ENCODE measurements at regions not wholly inside any gene's neighbourhood (a gene's known extent, or its start where the extent isn't known, plus 50 kb on each side); places are given as distances from the start of the nearest gene placed in this dataset.

DNA sequence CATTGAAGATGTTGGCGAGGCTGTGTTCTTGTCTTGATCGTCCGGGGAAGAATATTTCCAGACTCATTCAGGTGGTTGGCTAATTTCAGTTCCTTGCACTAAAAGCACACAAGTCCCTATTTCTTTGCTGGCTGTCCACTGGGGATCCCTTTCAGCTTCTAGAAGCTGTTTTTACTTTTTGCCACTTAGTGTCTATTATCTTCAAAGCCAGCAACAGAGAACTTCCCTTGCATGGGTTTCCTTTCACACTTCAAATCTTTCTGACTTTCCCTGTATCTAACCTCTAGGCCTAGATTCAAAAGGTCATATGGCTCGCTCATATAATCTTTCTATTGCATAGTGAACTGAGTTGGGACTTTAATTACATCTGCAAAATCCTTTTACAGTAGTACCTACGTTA, 215.3 kb upstream of the PCDH9 start:
- ChIA-PET CTCF (no interaction called here), POLR2A (no interaction called here)
- no peaks in the 10 kb centered on the region for H3K9me2 ChIP-seq
- no peaks in the 10 kb centered on the region for H3K36me3 ChIP-seq (replicated peaks in 1 of 2; ENCODE audit: control insufficient read depth in 1 of 2, insufficient read depth in 2 of 2, low read length in 1 of 2)
- H3K4me3 ChIP-seq (ENCODE audit: low read depth in 2 of 2, low read length in 1 of 2), result no peak overlapping the region
- no peaks in the 10 kb centered on the region for H3K79me2 ChIP-seq (ENCODE audit: insufficient read depth)
- no peak for DNase-seq
- no peaks in the 10 kb centered on the region for H3K27me3 ChIP-seq (ENCODE audit: insufficient read depth)
- 81% methylated on average over 5 of the region's 5 CpGs for WGBS (ENCODE audit: low lambda C conversion rate)
- no peak overlapping the region for H2AFZ ChIP-seq (ENCODE audit: low read depth)
- H3K9ac ChIP-seq, result no peak overlapping the region
- TF ChIP-seq SIN3A (IDR thresholded peaks at IDR 0.05; ENCODE audit: borderline replicate concordance, low read depth, low read length) (no peak), EP300 (IDR thresholded peaks at IDR 0.05; ENCODE audit: borderline replicate concordance in 1 of 2, low read depth in 1 of 2, low read length in 1 of 2) (no peak), FOSL2 (IDR thresholded peaks at IDR 0.05; ENCODE audit: borderline replicate concordance, low read depth) (no peak), TAF1 (IDR thresholded peaks at IDR 0.05; ENCODE audit: borderline replicate concordance, low read depth, low read length) (no peak), TCF12 (IDR thresholded peaks at IDR 0.05) (no peak), RFX5 (IDR thresholded peaks at IDR 0.05; ENCODE audit: low read length) (no peak), EZH2phosphoT487 (IDR thresholded peaks at IDR 0.05; ENCODE audit: borderline replicate concordance, low read depth) (no peak)
- TF ChIP-seq, protein P1, sequence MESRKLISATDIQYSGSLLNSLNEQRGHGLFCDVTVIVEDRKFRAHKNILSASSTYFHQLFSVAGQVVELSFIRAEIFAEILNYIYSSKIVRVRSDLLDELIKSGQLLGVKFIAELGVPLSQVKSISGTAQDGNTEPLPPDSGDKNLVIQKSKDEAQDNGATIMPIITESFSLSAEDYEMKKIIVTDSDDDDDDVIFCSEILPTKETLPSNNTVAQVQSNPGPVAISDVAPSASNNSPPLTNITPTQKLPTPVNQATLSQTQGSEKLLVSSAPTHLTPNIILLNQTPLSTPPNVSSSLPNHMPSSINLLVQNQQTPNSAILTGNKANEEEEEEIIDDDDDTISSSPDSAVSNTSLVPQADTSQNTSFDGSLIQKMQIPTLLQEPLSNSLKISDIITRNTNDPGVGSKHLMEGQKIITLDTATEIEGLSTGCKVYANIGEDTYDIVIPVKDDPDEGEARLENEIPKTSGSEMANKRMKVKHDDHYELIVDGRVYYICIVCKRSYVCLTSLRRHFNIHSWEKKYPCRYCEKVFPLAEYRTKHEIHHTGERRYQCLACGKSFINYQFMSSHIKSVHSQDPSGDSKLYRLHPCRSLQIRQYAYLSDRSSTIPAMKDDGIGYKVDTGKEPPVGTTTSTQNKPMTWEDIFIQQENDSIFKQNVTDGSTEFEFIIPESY (IDR thresholded peaks at IDR 0.05; ENCODE audit: borderline replicate concordance, low read depth), result no peak
- no peak overlapping the region for H3K4me2 ChIP-seq
- no peaks in the 10 kb centered on the region for H3F3A ChIP-seq (replicated peaks; ENCODE audit: insufficient read depth)
- no peaks in the 10 kb centered on the region for H3K9me3 ChIP-seq
- no peak overlapping the region for H3K27ac ChIP-seq (ENCODE audit: low read depth in 2 of 2, low read length in 1 of 2)
- H3K4me1 ChIP-seq (ENCODE audit: control insufficient read depth in 1 of 2, insufficient read depth in 2 of 2, low read depth in 1 of 2, low read length in 1 of 2), result no peaks in the 10 kb centered on the region
- no peaks in the 10 kb centered on the region for H4K20me1 ChIP-seq (ENCODE audit: insufficient read depth)

DNA sequence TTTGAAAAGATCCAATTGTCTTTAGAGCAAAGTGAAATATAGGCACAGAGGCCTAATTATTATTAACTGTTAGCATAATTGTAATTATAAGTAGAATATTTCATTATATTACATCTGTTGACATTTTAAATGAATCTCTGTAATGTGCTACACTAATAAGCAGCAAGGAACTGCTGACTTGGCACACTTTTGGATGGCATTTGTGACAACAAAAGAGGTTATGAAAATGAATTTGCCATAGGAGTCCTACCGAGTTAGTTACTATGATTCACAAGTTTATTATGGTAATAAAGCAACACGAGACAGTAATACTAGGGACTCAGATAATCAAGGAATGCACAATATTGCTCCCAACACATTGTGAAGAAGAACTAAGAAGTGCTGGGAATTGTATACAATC, 213.8 kb upstream of the PCDH9 start:
- Histone ChIP-seq H3K27ac (ENCODE audit: low read depth in 2 of 2, low read length in 1 of 2) (no peak overlapping the region), H3K79me2 (ENCODE audit: insufficient read depth) (no peaks in the 10 kb centered on the region), H2AFZ (ENCODE audit: low read depth) (no peak overlapping the region), H3K4me1 (ENCODE audit: control insufficient read depth in 1 of 2, insufficient read depth in 2 of 2, low read depth in 1 of 2, low read length in 1 of 2) (no peaks in the 10 kb centered on the region), H4K20me1 (ENCODE audit: insufficient read depth) (no peaks in the 10 kb centered on the region), H3K9me3 (no peaks in the 10 kb centered on the region), H3K4me3 (ENCODE audit: low read depth in 2 of 2, low read length in 1 of 2) (no peak overlapping the region), H3K4me2 (no peak overlapping the region), H3K9me2 (no peaks in the 10 kb centered on the region), H3K36me3 (replicated peaks in 1 of 2; ENCODE audit: control insufficient read depth in 1 of 2, insufficient read depth in 2 of 2, low read length in 1 of 2) (no peaks in the 10 kb centered on the region), H3K9ac (no peak overlapping the region), H3K27me3 (ENCODE audit: insufficient read depth) (no peaks in the 10 kb centered on the region), H3F3A (replicated peaks; ENCODE audit: insufficient read depth) (no peaks in the 10 kb centered on the region)
- 50% methylated on average over 2 of the region's 2 CpGs for WGBS (ENCODE audit: low lambda C conversion rate)
- DNase-seq, result no peak
- TF ChIP-seq GABPA (IDR thresholded peaks at IDR 0.05; ENCODE audit: low read depth) (no peak), POLR2AphosphoS5 (IDR thresholded peaks at IDR 0.05; ENCODE audit: low read depth, low read length) (no peak), CHD2 (IDR thresholded peaks at IDR 0.05; ENCODE audit: low read length, partially characterized antibody) (no peak), TCF12 (IDR thresholded peaks at IDR 0.05) (no peak), MEF2A (IDR thresholded peaks at IDR 0.05; ENCODE audit: borderline replicate concordance, low read depth) (no peak), TAF1 (IDR thresholded peaks at IDR 0.05; ENCODE audit: borderline replicate concordance, low read depth, low read length) (no peak), GATA2 (CRISPR knock-in tag; IDR thresholded peaks at IDR 0.05) (no peak), RXRA (IDR thresholded peaks at IDR 0.05; ENCODE audit: borderline replicate concordance, low read depth) (no peak), NFIC (IDR thresholded peaks at IDR 0.05; ENCODE audit: borderline replicate concordance) (no peak), EP300 (IDR thresholded peaks at IDR 0.05; ENCODE audit: borderline replicate concordance in 1 of 2, low read depth in 1 of 2, low read length in 1 of 2) (no peak), FOXJ3 (CRISPR knock-in tag; IDR thresholded peaks at IDR 0.05) (no peak)
- TF ChIP-seq, protein P2, sequence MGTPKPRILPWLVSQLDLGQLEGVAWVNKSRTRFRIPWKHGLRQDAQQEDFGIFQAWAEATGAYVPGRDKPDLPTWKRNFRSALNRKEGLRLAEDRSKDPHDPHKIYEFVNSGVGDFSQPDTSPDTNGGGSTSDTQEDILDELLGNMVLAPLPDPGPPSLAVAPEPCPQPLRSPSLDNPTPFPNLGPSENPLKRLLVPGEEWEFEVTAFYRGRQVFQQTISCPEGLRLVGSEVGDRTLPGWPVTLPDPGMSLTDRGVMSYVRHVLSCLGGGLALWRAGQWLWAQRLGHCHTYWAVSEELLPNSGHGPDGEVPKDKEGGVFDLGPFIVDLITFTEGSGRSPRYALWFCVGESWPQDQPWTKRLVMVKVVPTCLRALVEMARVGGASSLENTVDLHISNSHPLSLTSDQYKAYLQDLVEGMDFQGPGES (IDR thresholded peaks at IDR 0.05; ENCODE audit: low read depth, low read length), result no peak
- TF ChIP-seq, protein P3, sequence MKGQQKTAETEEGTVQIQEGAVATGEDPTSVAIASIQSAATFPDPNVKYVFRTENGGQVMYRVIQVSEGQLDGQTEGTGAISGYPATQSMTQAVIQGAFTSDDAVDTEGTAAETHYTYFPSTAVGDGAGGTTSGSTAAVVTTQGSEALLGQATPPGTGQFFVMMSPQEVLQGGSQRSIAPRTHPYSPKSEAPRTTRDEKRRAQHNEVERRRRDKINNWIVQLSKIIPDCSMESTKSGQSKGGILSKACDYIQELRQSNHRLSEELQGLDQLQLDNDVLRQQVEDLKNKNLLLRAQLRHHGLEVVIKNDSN (IDR thresholded peaks at IDR 0.05; ENCODE audit: borderline replicate concordance, low read depth), result no peak
- TF ChIP-seq, protein P1 (IDR thresholded peaks at IDR 0.05; ENCODE audit: borderline replicate concordance, low read depth), result no peak
- POLR2A ChIA-PET, result no interaction called here
- CTCF ChIA-PET, result no interaction called here

Data from SK-N-SH (cell line).